ENCODE measurements at regions not wholly inside any gene's neighbourhood (a gene's known extent, or its start where the extent isn't known, plus 50 kb on each side); places are given as distances from the start of the nearest gene placed in this dataset.

DNA sequence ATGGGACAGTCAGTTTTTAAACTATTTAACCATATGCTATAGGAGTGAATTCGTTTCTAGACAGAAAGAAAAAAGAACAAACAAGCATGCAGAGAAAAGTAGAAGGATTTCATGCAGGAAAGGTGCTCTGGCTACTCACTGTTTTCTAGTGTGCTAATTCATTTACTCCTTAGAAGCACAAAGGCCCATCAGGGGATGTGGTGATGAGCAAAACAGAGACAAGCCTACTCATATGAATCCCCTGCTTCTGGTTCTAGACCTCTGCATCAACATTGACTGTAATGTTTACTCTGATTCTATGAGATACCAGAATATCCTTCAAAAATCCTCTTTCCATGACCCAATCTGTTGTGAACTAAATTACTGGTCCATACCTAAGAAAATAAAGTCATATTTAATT lies 801.9 kb downstream of the PLOD2 start (continued):
- TF ChIP-seq, protein P1, sequence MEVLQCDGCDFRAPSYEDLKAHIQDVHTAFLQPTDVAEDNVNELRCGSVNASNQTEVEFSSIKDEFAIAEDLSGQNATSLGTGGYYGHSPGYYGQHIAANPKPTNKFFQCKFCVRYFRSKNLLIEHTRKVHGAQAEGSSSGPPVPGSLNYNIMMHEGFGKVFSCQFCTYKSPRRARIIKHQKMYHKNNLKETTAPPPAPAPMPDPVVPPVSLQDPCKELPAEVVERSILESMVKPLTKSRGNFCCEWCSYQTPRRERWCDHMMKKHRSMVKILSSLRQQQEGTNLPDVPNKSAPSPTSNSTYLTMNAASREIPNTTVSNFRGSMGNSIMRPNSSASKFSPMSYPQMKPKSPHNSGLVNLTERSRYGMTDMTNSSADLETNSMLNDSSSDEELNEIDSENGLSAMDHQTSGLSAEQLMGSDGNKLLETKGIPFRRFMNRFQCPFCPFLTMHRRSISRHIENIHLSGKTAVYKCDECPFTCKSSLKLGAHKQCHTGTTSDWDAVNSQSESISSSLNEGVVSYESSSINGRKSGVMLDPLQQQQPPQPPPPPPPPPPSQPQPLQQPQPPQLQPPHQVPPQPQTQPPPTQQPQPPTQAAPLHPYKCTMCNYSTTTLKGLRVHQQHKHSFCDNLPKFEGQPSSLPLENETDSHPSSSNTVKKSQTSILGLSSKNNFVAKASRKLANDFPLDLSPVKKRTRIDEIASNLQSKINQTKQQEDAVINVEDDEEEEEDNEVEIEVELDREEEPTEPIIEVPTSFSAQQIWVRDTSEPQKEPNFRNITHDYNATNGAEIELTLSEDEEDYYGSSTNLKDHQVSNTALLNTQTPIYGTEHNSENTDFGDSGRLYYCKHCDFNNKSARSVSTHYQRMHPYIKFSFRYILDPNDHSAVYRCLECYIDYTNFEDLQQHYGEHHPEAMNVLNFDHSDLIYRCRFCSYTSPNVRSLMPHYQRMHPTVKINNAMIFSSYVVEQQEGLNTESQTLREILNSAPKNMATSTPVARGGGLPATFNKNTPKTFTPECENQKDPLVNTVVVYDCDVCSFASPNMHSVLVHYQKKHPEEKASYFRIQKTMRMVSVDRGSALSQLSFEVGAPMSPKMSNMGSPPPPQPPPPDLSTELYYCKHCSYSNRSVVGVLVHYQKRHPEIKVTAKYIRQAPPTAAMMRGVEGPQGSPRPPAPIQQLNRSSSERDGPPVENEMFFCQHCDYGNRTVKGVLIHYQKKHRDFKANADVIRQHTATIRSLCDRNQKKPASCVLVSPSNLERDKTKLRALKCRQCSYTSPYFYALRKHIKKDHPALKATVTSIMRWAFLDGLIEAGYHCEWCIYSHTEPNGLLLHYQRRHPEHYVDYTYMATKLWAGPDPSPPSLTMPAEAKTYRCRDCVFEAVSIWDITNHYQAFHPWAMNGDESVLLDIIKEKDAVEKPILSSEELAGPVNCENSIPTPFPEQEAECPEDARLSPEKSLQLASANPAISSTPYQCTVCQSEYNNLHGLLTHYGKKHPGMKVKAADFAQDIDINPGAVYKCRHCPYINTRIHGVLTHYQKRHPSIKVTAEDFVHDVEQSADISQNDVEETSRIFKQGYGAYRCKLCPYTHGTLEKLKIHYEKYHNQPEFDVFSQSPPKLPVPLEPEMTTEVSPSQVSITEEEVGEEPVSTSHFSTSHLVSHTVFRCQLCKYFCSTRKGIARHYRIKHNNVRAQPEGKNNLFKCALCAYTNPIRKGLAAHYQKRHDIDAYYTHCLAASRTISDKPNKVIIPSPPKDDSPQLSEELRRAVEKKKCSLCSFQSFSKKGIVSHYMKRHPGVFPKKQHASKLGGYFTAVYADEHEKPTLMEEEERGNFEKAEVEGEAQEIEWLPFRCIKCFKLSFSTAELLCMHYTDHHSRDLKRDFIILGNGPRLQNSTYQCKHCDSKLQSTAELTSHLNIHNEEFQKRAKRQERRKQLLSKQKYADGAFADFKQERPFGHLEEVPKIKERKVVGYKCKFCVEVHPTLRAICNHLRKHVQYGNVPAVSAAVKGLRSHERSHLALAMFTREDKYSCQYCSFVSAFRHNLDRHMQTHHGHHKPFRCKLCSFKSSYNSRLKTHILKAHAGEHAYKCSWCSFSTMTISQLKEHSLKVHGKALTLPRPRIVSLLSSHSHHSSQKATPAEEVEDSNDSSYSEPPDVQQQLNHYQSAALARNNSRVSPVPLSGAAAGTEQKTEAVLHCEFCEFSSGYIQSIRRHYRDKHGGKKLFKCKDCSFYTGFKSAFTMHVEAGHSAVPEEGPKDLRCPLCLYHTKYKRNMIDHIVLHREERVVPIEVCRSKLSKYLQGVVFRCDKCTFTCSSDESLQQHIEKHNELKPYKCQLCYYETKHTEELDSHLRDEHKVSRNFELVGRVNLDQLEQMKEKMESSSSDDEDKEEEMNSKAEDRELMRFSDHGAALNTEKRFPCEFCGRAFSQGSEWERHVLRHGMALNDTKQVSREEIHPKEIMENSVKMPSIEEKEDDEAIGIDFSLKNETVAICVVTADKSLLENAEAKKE (CRISPR knock-in tag; IDR thresholded peaks at IDR 0.05) = no peak
- TF ChIP-seq, protein P2, sequence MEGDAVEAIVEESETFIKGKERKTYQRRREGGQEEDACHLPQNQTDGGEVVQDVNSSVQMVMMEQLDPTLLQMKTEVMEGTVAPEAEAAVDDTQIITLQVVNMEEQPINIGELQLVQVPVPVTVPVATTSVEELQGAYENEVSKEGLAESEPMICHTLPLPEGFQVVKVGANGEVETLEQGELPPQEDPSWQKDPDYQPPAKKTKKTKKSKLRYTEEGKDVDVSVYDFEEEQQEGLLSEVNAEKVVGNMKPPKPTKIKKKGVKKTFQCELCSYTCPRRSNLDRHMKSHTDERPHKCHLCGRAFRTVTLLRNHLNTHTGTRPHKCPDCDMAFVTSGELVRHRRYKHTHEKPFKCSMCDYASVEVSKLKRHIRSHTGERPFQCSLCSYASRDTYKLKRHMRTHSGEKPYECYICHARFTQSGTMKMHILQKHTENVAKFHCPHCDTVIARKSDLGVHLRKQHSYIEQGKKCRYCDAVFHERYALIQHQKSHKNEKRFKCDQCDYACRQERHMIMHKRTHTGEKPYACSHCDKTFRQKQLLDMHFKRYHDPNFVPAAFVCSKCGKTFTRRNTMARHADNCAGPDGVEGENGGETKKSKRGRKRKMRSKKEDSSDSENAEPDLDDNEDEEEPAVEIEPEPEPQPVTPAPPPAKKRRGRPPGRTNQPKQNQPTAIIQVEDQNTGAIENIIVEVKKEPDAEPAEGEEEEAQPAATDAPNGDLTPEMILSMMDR (conservative IDR thresholded peaks at IDR 0.05; ENCODE audit: low read depth in 2 of 2) = no peak
- TF ChIP-seq CREB1 (CRISPR knock-in tag; IDR thresholded peaks at IDR 0.05; ENCODE audit: low read depth) = no peak
- TF ChIP-seq JUNB (IDR thresholded peaks at IDR 0.05; ENCODE audit: unreplicated experiment) = no peak
- no peak for TF ChIP-seq ZNF114 (CRISPR knock-in tag; IDR thresholded peaks at IDR 0.05)

DNA sequence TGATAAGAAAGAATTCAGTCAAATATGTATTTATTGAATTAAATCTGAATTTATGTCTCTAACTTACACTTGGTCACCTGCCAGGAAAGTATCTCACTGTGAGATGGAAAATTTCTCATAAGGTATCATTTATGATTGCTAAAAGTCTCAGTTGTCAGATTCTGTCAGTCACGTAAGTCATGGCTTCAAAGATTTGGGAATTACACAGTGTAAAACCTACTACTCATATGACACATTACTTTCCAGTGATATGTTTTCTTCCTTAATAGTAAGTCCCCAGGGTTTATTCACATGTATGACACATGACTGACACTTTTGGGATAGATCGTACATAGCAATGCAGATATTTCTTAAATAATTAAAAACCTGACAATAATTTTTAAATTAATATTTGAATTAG lies 792.2 kb downstream of the PLOD2 start:
- peaks cover 4% of the 10 kb centered on the region; the same call in 2 of the 3 replicates for H3K36me3 Mint-ChIP-seq (ENCODE audit: low read depth)
- DNase-seq (ENCODE audit: low spot score) (no peak), ATAC-seq (no peak)
- Histone ChIP-seq H3F3A (replicated peaks; ENCODE audit: low read depth) (no peaks in the 10 kb centered on the region), H3K4me2 (no peak overlapping the region), H4K20me1 (replicated peaks; ENCODE audit: insufficient read depth) (no peaks in the 10 kb centered on the region), H3K27ac (ENCODE audit: low read depth) (no peak overlapping the region), H3K4me3 (no peak overlapping the region), H3K79me2 (replicated peaks; ENCODE audit: insufficient read depth) (no peaks in the 10 kb centered on the region), H3K9me2 (ENCODE audit: insufficient read depth) (peaks cover 2% of the 10 kb centered on the region; the same call in 1 of the 2 replicates), H3K27me3 (ENCODE audit: insufficient read depth) (no peaks in the 10 kb centered on the region), H3K4me1 (ENCODE audit: insufficient read depth) (no peaks in the 10 kb centered on the region), H2AFZ (no peak overlapping the region), H3K36me3 (ENCODE audit: insufficient read depth) (0 out of 2 replicates have a peak, but pooled peaks cover 4% of the 10 kb centered on the region)
- H3K4me3 Mint-ChIP-seq = no peak overlapping the region
- H3K4me1 Mint-ChIP-seq = no peaks in the 10 kb centered on the region
- H3K27ac Mint-ChIP-seq = no peak overlapping the region
- H3K9me3 Mint-ChIP-seq = 0 out of 3 replicates have a peak, but pooled peaks cover 3% of the 10 kb centered on the region
- TF ChIP-seq, protein P3, sequence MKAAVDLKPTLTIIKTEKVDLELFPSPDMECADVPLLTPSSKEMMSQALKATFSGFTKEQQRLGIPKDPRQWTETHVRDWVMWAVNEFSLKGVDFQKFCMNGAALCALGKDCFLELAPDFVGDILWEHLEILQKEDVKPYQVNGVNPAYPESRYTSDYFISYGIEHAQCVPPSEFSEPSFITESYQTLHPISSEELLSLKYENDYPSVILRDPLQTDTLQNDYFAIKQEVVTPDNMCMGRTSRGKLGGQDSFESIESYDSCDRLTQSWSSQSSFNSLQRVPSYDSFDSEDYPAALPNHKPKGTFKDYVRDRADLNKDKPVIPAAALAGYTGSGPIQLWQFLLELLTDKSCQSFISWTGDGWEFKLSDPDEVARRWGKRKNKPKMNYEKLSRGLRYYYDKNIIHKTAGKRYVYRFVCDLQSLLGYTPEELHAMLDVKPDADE (IDR thresholded peaks at IDR 0.05) = no peak
- TF ChIP-seq EZH2 (IDR thresholded peaks at IDR 0.05; ENCODE audit: low read depth, unreplicated experiment) (no peak), ZNF114 (CRISPR knock-in tag; IDR thresholded peaks at IDR 0.05) (no peak), EZH2phosphoT487 (IDR thresholded peaks at IDR 0.05; ENCODE audit: unreplicated experiment) (no peak), STAT1 (IDR thresholded peaks at IDR 0.05; ENCODE audit: unreplicated experiment) (no peak)
- TF ChIP-seq, protein P2 (conservative IDR thresholded peaks at IDR 0.05; ENCODE audit: low read depth in 2 of 2) = no peak
- H3K27me3 Mint-ChIP-seq (ENCODE audit: insufficient read depth, low read depth, poor library complexity) = peaks cover 2% of the 10 kb centered on the region
